Right lobe of liver (tissue), 6 donors: ENCODE measurements at regions not wholly inside any gene's neighbourhood (a gene's known extent, or its start where the extent isn't known, plus 50 kb on each side); places are given as distances from the start of the nearest gene placed in this dataset.

Source experiments
- ATAC-seq, 4 donors: fragments of 200-7000 bp; cut with Tn5 transposase; one replicate each; pipeline ENCODE4 v1.9.1; 2020; ENCODE audit warnings: mild to moderate bottlenecking in 4 of 4, moderate library complexity in 4 of 4
- DNase-seq, 3 donors: peaks; one replicate each; pipeline ENCODE4 v3.0.0-alpha.2; 2020
- H3K27ac ChIP-seq, 3 donors: fragments of 200-600 bp; one replicate each; pipeline ENCODE4 v1.8.0; 2022
- H3K27me3 ChIP-seq, 2 donors: fragments of 200-600 bp; one replicate each; pipeline ENCODE4 v1.8.0; 2022
- H3K36me3 ChIP-seq, 4 donors: fragments of 200-600 bp; sonication (generic) in 1 of 4; one replicate each; pipeline versions ENCODE4 v1.5.1 to v1.8.0; 2017 to 2022; ENCODE audit warnings: control low read depth in 1 of 4
- H3K4me1 ChIP-seq, 4 donors: fragments of 200-600 bp; sonication (generic) in 1 of 4; one replicate each; pipeline versions ENCODE4 v1.5.1 to v1.8.0; 2017 to 2022; ENCODE audit warnings: control low read depth in 1 of 4
- H3K4me3 ChIP-seq, 3 donors: fragments of 200-600 bp; one replicate each; pipeline ENCODE4 v1.8.0; 2022
- H3K9me3 ChIP-seq, 4 donors: fragments of 200-600 bp; sonication (generic) in 1 of 4; one replicate each; pipeline versions ENCODE4 v1.5.1 to v1.8.0; 2017 to 2022; ENCODE audit warnings: control low read depth in 1 of 4
- POLR2A ChIP-seq: fragments of 450-650 bp; IDR thresholded peaks from one replicate; pipeline ENCODE4 v1.6.1; 2017; ENCODE audit warnings: antibody characterized with exemption, mild to moderate bottlenecking
- WGBS: methylation state at CpG from one replicate; pipeline ENCODE4 v1.1.6; 2018; ENCODE audit warnings: low coverage, low lambda C conversion rate; ENCODE audit not compliant: insufficient coverage; ENCODE audit errors: missing lambda C conversion rate; 5-methylcytosine and 5-hydroxymethylcytosine counted together
- intact Hi-C, 2 donors: fragments of 100-400 bp; cut with DNase I; formaldehyde crosslinking; loops; one replicate each; pipeline versions ENCODE4 v1.11.2 to v1.14.1; 2022
- TF ChIP-seq, protein P1 (sequence below), 4 donors: fragments of 200-600 bp in 3 of 4; fragments of 450-650 bp in 1 of 4; IDR thresholded peaks; one replicate each; pipeline versions ENCODE4 v1.5.1 to v1.8.0; 2016 to 2022; ENCODE audit warnings: antibody characterized with exemption in 4 of 4, mild to moderate bottlenecking in 2 of 4
- donor health status: DM: no; HTN: yes; CAD: no.
- donor health status: DM: no; HTN: no; CAD: no.
- donor health status: DM: no; HTN: no; CAD: no.
- donor health status: DM: no; HTN: yes; CAD: no.
- donor health status: DM: no; HTN: yes; CAD: no.

DNA sequence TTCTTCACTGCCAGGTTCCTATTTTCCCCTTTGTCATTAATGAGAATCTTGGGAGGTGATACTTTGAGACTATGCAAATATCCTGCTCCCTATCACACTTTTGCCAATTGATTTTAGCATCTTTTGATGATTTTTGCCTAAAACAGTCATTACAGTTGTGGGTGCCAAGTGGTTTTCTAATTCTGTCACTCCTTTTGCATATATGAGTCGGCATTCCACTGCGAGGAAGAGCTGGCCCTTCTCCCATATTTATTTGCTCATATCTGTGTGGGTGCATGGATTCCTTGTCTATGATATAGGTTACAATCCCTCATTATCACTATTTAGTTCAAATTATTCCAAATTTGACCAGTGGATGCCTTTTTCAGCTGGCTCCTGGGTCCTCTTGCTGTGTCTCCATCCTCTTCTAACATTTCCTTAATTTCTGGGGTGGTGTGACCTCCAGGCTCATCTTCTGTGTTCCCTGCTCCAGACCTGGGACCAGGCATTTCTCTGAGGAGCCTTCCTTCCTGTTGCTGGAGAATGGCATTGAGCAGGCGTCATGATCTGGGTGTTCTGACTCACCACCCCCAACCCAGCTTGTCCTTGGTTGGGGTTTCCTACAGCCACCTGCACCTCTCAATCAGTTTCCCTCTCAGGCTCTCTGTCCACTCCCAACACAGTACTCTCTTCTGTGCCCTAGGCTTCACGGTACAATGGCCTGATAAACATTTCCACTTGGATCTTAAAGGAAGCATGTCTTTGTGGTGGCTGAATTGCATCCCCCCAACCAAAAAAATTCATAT, 106.7 kb downstream of the NXNL2 start:
- intact Hi-C loops, result no loop called here

DNA sequence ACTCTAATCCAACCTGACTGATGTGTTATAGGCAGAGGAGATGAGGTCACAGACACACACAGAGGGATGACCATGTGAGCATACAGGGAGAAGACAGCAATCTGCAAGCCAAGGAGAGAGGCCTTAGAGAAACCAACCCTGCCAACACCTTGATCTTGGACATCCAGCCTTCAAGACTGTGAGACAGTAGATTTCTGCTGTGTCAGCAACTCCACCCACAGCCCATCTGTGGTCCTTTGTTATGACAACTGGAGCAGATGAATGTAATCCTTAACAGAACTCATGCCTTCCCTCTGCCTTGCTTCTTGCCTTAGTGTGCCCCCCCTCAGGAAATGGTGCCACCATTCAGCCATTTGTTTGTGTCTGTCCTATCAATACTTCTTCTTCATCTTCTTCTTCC, 107.4 kb downstream of the NXNL2 start:
- H3K9me3 ChIP-seq, result no peaks in the 10 kb centered on the region
- peaks cover 0 to 4% of the 10 kb centered on the region in 2 donors for H3K27me3 ChIP-seq
- no peak overlapping the region for H3K4me3 ChIP-seq
- ATAC-seq (no peak), DNase-seq (no peak)
- no peak overlapping the region for H3K27ac ChIP-seq
- intact Hi-C loops, result no loop called here
- no peaks in the 10 kb centered on the region for H3K36me3 ChIP-seq
- TF ChIP-seq, protein P1, sequence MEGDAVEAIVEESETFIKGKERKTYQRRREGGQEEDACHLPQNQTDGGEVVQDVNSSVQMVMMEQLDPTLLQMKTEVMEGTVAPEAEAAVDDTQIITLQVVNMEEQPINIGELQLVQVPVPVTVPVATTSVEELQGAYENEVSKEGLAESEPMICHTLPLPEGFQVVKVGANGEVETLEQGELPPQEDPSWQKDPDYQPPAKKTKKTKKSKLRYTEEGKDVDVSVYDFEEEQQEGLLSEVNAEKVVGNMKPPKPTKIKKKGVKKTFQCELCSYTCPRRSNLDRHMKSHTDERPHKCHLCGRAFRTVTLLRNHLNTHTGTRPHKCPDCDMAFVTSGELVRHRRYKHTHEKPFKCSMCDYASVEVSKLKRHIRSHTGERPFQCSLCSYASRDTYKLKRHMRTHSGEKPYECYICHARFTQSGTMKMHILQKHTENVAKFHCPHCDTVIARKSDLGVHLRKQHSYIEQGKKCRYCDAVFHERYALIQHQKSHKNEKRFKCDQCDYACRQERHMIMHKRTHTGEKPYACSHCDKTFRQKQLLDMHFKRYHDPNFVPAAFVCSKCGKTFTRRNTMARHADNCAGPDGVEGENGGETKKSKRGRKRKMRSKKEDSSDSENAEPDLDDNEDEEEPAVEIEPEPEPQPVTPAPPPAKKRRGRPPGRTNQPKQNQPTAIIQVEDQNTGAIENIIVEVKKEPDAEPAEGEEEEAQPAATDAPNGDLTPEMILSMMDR (IDR thresholded peaks at IDR 0.05), result no peak
- TF ChIP-seq POLR2A, result no peak
- no peaks in the 10 kb centered on the region for H3K4me1 ChIP-seq

More for the DNA sequence above, 106.7 kb downstream of the NXNL2 start:
- H3K27ac ChIP-seq, result no peak overlapping the region
- no peaks in the 10 kb centered on the region for H3K4me1 ChIP-seq
- ATAC-seq (no peak), DNase-seq (no peak)
- WGBS, result 31% methylated on average over 3 of the region's 4 CpGs
- TF ChIP-seq, protein P1 (IDR thresholded peaks at IDR 0.05), result no peak
- TF ChIP-seq POLR2A, result no peak
- no peak overlapping the region for H3K4me3 ChIP-seq
- H3K9me3 ChIP-seq, result no peaks in the 10 kb centered on the region
- peaks cover 0 to 4% of the 10 kb centered on the region in 2 donors for H3K27me3 ChIP-seq
- no peaks in the 10 kb centered on the region for H3K36me3 ChIP-seq

DNA sequence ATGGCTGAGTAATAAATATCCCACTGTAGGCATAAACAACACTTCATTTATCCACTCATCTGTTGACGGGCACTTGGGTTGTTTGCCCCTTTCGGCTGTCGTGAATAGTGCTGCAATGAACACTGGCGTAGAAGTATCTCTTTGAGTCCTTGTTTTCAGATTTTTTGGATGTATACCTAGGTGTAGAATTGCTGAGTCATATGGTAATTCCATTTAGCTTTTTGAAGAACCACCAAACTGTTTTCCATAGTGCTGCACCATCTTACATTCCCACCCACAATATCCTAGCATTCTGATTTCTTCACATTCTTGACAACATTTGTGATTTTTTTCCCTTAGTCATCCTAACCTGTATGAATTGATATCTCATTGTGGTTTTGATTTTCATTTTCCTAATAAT, 109.0 kb downstream of the NXNL2 start:
- intact Hi-C loops, result no loop called here
- DNase-seq, result no peak

DNA sequence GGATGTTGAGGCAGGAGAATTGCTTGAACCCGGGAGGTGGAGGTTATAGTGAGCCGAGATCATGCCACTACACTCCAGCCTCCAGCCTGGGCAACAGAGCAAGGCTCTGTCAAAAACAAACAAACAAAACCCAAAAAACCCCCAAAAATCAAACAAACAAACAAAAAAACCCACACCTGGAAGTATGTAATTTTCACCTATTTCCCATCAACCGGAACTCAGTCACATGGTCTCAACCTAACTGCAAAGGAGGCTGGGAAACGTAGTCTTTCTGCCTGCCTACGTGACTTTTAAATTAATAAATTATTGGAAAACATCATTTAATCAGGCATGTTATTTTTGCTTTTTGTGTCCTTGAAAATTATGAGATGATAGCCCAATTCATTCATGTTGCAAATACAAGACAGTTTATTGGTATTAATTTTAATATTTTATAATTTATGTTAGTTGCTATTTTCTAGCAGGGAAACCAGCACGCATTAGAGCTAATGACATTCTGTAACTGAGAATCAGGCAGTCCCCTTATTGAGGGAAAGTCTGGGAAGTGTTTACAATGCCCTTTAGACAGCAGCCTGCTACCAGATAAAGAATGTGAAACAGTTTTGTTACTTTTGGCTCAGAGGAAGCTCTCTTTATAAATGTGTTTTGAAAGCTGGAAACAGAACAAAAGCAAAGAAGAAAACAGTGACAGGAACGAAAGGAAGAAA, 110.3 kb downstream of the NXNL2 start:
- ATAC-seq (no peak), DNase-seq (no peak)
- no peaks in the 10 kb centered on the region for H3K36me3 ChIP-seq
- no peak overlapping the region for H3K27ac ChIP-seq
- no peak overlapping the region for H3K4me3 ChIP-seq
- 60% methylated on average over 7 of the region's 7 CpGs for WGBS
- no peaks in the 10 kb centered on the region for H3K9me3 ChIP-seq
- H3K27me3 ChIP-seq, result peaks cover 0 to 4% of the 10 kb centered on the region in 2 donors
- H3K4me1 ChIP-seq, result no peaks in the 10 kb centered on the region
- intact Hi-C loops, result no loop called here
- TF ChIP-seq POLR2A, result no peak
- TF ChIP-seq, protein P1 (IDR thresholded peaks at IDR 0.05), result no peak

More for the DNA sequence above, 109.0 kb downstream of the NXNL2 start:
- H3K4me3 ChIP-seq, result no peak overlapping the region
- H3K9me3 ChIP-seq, result no peaks in the 10 kb centered on the region
- no peaks in the 10 kb centered on the region for H3K36me3 ChIP-seq
- H3K27ac ChIP-seq, result no peak overlapping the region
- peaks cover 0 to 4% of the 10 kb centered on the region in 2 donors for H3K27me3 ChIP-seq
- H3K4me1 ChIP-seq, result no peaks in the 10 kb centered on the region
- WGBS, result 36% methylated on average over 4 of the region's 4 CpGs
- TF ChIP-seq, protein P1 (IDR thresholded peaks at IDR 0.05), result no peak
- no peak for TF ChIP-seq POLR2A
- no peak for ATAC-seq
